Ectodermal cell (in vitro differentiated cells): ENCODE measurements at regions not wholly inside any gene's neighbourhood (a gene's known extent, or its start where the extent isn't known, plus 50 kb on each side); places are given as distances from the start of the nearest gene placed in this dataset.

Experiments
- H3K27ac ChIP-seq: 2 replicates; pipeline ENCODE4 v1.7.0; 2013; ENCODE audit warnings: mild to moderate bottlenecking, low read depth, low read length; ENCODE audit not compliant: insufficient read depth, poor library complexity, severe bottlenecking
- H3K27me3 ChIP-seq: 2 replicates; pipeline ENCODE4 v1.7.0; 2013; ENCODE audit warnings: mild to moderate bottlenecking, low read length; ENCODE audit not compliant: insufficient read depth, control insufficient read depth, poor library complexity, severe bottlenecking
- H3K36me3 ChIP-seq: one replicate; pipeline ENCODE4 v1.7.0; 2013; ENCODE audit warnings: low read length; ENCODE audit not compliant: control insufficient read depth, insufficient read depth
- H3K4me1 ChIP-seq: one replicate; pipeline ENCODE4 v1.7.0; 2013; ENCODE audit warnings: low read length; ENCODE audit not compliant: control insufficient read depth, insufficient read depth
- H3K4me3 ChIP-seq: 2 replicates; pipeline ENCODE4 v1.7.0; 2013; ENCODE audit warnings: low read depth, low read length, control low read depth; ENCODE audit not compliant: insufficient read depth
- H3K9me3 ChIP-seq: 2 replicates; pipeline ENCODE4 v1.7.0; 2013; ENCODE audit warnings: mild to moderate bottlenecking, low read length, moderate library complexity; ENCODE audit not compliant: control insufficient read depth
- WGBS, 2 experiments: methylation state at CpG; one replicate each; pipeline ENCODE4 v1.1.7; 2013; ENCODE audit warnings: missing lambda C conversion rate in 2 of 2; 5-methylcytosine and 5-hydroxymethylcytosine counted together

DNA sequence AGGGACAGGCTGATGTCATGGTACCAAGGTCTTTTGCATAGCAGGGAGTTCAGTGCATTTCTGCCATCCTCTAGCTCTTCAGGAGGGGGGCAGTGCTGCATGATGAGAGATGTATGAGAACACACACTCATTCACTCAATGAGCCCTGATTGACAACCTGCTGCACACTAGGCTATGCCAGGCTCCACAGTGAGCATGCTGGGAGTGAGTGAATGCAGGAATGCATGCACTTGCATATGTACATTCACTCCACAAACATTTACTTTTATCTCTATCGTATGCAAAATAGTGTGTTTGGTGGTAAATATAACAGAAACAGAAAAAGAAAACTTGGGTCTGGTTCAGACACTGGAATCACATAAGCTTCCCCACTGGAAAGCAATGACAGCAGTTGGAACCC lies 374.1 kb upstream of the C16orf82 start:
- no peak overlapping the region for H3K27ac ChIP-seq
- no peak overlapping the region for H3K4me3 ChIP-seq
- 100% methylated on average over 1 of the region's 1 CpG; no CpG with 5 or more reads in 1 of the 2 experiments for WGBS, 2 experiments
- no peaks in the 10 kb centered on the region for H3K36me3 ChIP-seq
- H3K9me3 ChIP-seq = no peaks in the 10 kb centered on the region
- peaks cover 6% of the 10 kb centered on the region for H3K4me1 ChIP-seq
- H3K27me3 ChIP-seq = no peaks in the 10 kb centered on the region

DNA sequence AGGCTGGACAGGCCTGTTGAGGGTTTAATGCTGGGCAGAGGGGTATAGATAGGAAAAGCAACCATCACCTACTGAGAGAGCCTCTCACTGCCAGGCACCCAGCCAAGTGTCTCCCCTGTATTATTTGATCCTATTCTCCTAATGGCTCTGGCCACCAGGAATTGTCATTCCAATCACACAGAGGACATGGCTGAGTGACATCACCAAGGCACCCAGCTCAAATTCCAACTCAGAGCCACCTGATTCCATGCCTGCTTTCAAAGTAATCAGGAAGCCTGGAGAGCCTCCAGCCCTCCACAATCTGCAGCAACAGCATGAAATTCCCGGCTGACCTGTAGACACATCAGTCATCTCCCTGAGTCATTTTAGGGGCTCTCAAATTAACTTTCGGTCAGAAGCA lies 368.9 kb upstream of the C16orf82 start:
- no peak overlapping the region for H3K27ac ChIP-seq
- H3K36me3 ChIP-seq = no peaks in the 10 kb centered on the region
- 86 to 94% methylated on average over 2 of the region's 2 CpGs for WGBS, 2 experiments
- H3K9me3 ChIP-seq = peaks cover 2% of the 10 kb centered on the region
- no peaks in the 10 kb centered on the region for H3K4me1 ChIP-seq
- no peaks in the 10 kb centered on the region for H3K27me3 ChIP-seq
- H3K4me3 ChIP-seq = no peak overlapping the region

DNA sequence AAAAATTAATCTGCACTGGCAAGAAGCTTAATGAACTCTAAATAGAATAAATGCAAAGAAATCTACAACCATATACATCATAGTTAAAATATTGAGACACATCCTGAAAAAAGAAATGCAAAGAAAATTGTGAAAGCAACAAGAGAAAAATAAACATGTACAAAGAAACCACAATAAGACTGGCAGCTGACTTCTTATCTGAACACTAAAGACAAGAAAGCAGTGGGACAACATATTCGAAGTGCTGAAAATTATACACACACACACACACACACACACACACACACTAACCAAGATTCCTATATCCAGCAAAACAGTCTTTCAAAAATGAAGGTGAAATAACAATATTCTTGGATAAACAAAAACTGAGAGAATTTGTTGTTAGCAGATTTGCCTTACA lies 366.5 kb upstream of the C16orf82 start:
- Histone ChIP-seq H3K27me3 (no peaks in the 10 kb centered on the region), H3K36me3 (no peaks in the 10 kb centered on the region), H3K27ac (no peak overlapping the region), H3K9me3 (peaks cover 2% of the 10 kb centered on the region), H3K4me3 (no peak overlapping the region), H3K4me1 (no peaks in the 10 kb centered on the region)
- whole genome bisulfite sequencing, 2 experiments = 75 to 94% methylated on average over 1 of the region's 1 CpG

DNA sequence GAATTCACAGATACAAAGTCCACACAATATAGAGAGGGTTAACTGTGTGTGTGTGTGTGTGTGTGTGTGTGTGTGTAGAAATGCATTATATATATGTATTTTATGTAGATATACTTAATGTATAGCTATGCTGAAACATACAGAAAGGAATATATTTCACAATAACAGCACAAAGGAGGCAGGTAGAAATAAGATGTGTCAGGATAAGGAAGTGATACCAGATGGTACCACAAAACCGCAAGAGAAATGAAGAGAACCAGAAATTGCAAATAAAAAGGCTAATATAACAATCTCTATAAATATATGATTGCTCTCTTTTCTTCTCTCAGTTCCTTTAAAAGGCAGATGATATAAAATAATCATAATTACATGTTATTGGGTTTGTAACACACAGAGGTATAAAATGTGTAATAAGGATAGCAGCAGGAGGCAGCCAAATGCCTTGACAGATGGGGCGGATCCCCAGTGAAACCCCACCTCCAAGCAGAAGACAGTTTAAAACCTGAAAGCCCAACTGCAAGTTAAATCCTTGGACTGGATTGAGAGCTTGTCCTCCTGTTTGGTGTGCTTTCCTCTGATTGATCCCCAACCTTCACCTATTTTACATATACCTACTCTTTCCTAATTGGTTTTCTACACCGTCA lies 365.4 kb upstream of the C16orf82 start:
- H3K4me1 ChIP-seq = no peaks in the 10 kb centered on the region
- WGBS, 2 experiments = 94 to 95% methylated on average over 2 of the region's 3 CpGs

DNA sequence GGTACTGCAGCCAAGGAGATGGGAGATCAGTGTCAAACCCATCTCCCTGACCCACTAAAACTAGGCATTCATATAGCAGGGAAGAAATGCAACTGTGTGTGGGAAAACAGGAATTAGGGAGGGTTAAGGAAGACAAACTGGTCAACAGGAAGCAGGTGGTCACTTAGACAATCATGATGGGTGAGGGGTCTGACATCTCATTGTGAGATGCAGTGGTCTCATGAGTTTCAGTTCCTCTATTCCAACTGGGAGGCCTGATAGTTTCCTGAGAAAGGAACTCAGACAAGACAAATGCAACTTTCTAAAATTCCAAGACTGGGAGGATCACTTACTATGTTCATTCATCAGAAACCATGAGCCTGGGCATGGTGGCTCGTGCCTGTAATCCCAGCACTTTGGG lies 361.4 kb upstream of the C16orf82 start:
- 91 to 98% methylated on average over 1 of the region's 1 CpG for WGBS, 2 experiments
- peaks cover 1% of the 10 kb centered on the region for H3K9me3 ChIP-seq
- no peaks in the 10 kb centered on the region for H3K27me3 ChIP-seq
- H3K36me3 ChIP-seq = no peaks in the 10 kb centered on the region
- peaks cover 2% of the 10 kb centered on the region for H3K4me1 ChIP-seq
- H3K27ac ChIP-seq = no peak overlapping the region
- no peak overlapping the region for H3K4me3 ChIP-seq

More for the DNA sequence above, 365.4 kb upstream of the C16orf82 start:
- no peak overlapping the region for H3K27ac ChIP-seq
- H3K9me3 ChIP-seq = peaks cover 2% of the 10 kb centered on the region
- no peaks in the 10 kb centered on the region for H3K36me3 ChIP-seq
- H3K27me3 ChIP-seq = no peaks in the 10 kb centered on the region
- no peak overlapping the region for H3K4me3 ChIP-seq

DNA sequence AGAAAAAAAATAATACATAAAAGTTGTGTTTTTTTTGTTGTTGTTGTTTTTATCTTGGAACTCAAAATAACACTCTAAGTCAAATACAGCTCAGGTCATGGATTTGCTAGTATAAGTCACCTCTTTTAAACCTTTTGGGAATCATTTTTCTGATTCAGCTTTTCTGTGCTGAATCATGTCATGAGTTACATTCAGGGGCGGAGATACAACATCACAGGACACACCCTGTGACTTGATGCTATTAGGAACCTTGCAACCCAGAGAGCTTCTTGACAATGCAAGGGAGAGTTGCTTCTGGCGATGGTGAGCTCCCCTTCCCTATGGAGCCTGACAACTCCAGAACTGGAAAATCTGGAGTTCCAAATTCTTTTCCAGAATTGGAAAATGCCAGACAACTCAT lies 358.3 kb upstream of the C16orf82 start:
- H3K4me1 ChIP-seq = peaks cover 7% of the 10 kb centered on the region
- H3K4me3 ChIP-seq = no peak overlapping the region
- H3K27ac ChIP-seq = no peak overlapping the region
- H3K36me3 ChIP-seq = no peaks in the 10 kb centered on the region
- WGBS, 2 experiments = 91 to 98% methylated on average over 2 of the region's 2 CpGs
- no peaks in the 10 kb centered on the region for H3K9me3 ChIP-seq
- H3K27me3 ChIP-seq = no peaks in the 10 kb centered on the region

DNA sequence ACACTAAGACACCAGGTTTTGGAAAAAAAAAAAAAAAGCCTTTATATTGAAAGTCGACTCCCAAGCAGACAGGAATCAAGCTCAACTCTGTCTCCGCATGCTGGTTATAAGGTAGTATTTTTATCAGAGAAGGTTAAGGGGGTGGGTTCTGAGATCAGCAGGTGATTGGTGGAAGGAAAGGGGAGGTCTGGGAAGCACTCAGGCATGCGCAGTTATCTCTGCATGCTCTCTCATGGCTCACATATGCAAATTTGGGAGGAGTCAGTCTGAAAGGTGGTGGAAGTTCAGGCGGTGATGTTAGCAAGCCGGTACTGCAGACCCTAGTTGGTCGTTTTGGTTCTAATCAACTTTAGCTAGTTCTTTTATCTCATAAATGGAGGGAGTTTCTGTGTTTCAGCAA lies 357.6 kb upstream of the C16orf82 start:
- 81 to 84% methylated on average over 6 of the region's 6 CpGs for WGBS, 2 experiments
- Histone ChIP-seq H3K27me3 (no peaks in the 10 kb centered on the region), H3K4me1 (peaks cover 7% of the 10 kb centered on the region)

DNA sequence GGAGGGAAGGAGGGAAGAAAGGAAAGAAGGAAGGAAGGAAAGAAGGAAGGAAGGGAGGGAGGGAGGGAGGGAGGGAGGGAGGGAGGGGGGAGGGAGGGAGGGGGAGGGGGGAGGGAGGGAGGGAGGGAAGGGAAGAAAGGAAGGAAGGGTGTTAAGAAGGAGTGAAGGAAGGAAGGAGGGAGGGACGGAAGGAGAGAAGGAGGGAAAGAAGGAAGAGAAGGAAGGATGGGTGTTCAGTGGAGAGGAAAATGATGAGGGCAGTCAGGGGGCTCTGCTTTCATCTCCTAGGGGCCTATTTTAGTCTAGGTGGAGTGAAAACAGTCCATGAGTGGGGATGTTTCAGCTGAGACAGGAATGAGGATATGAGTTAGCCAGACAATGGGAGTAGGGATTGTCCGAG lies 357.0 kb upstream of the C16orf82 start:
- no peak overlapping the region for H3K4me3 ChIP-seq
- H3K4me1 ChIP-seq = peaks cover 7% of the 10 kb centered on the region
- no peaks in the 10 kb centered on the region for H3K36me3 ChIP-seq
- 94 to 99% methylated on average over 2 of the region's 2 CpGs for WGBS, 2 experiments
- no peaks in the 10 kb centered on the region for H3K9me3 ChIP-seq
- no peaks in the 10 kb centered on the region for H3K27me3 ChIP-seq
- no peak overlapping the region for H3K27ac ChIP-seq

More for the DNA sequence above, 357.6 kb upstream of the C16orf82 start:
- Histone ChIP-seq H3K36me3 (no peaks in the 10 kb centered on the region), H3K9me3 (no peaks in the 10 kb centered on the region), H3K27ac (no peak overlapping the region), H3K4me3 (no peak overlapping the region)

DNA sequence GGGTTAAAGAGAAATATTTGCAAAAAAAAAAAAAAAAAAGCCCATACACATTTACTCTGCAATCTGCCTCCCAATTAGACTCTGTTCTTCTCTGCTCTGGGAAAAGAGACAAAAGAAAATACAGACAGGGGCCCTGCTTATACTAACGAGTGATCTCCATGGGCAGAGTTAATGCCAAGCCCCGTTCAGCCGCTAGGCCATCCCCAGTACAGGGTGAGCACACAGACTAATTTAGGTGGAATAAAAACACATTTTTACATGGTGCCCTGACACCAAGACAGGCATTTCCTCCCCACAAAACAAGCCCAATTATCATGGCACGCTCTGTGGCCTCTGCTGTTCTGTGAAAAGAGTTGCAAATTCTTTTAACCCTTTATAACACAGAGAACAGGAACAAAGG lies 356.3 kb upstream of the C16orf82 start:
- no peak overlapping the region for H3K27ac ChIP-seq

DNA sequence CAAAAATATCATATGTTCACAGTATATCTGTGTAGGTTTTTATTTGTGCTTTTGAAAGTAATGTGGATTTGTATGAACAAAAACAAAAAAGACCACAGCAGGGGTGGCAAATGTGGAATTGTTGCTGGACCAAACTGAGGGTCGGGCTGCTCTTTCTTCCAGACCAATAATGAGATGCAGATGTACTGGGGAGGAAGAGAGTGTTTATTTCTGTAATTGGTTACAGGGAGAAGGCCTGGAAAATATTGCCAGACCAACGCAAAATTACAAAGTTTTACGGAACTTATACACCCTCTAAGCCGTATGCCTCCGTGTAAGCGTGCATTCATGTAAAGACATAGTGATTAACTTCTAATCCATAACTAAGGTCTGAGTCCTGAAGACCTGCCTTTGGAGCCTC lies 353.9 kb upstream of the C16orf82 start:
- no peaks in the 10 kb centered on the region for H3K9me3 ChIP-seq
- 91 to 93% methylated on average over 6 of the region's 6 CpGs for WGBS, 2 experiments
- peaks cover 7% of the 10 kb centered on the region for H3K4me1 ChIP-seq

More for the DNA sequence above, 356.3 kb upstream of the C16orf82 start:
- Histone ChIP-seq H3K36me3 (no peaks in the 10 kb centered on the region), H3K4me3 (no peak overlapping the region), H3K9me3 (no peaks in the 10 kb centered on the region), H3K27me3 (no peaks in the 10 kb centered on the region), H3K4me1 (peaks cover 7% of the 10 kb centered on the region)
- WGBS, 2 experiments = 65 to 68% methylated on average over 4 of the region's 4 CpGs

DNA sequence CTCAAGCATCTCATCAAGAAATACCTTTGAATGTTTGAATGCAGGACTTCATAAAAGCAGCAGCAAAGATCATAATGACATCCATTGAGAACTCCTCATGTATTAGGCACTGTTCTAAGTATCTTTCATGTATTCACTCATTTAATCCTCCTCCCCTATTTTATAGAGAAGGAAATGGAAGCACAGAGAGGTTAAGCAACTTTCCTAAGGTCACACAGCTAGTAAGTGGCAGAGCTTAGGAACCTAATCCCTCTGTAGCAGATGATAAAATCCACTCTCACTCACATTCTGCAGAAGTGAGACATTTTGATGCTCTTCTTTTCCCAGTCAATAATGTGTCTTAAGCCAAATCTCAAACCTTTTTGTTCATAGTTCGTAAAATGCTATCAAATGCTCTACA lies 350.8 kb upstream of the C16orf82 start:
- Histone ChIP-seq H3K27ac (no peak overlapping the region), H3K4me3 (no peak overlapping the region), H3K4me1 (no peaks in the 10 kb centered on the region), H3K9me3 (no peaks in the 10 kb centered on the region), H3K36me3 (no peaks in the 10 kb centered on the region), H3K27me3 (no peaks in the 10 kb centered on the region)
- 97 to 100% methylated on average over 1 of the region's 1 CpG for WGBS, 2 experiments

More for the DNA sequence above, 353.9 kb upstream of the C16orf82 start:
- H3K4me3 ChIP-seq = no peak overlapping the region
- no peaks in the 10 kb centered on the region for H3K36me3 ChIP-seq
- no peaks in the 10 kb centered on the region for H3K27me3 ChIP-seq
- H3K27ac ChIP-seq = no peak overlapping the region
